ENCODE measurements at regions not wholly inside any gene's neighbourhood (a gene's known extent, or its start where the extent isn't known, plus 50 kb on each side); places are given as distances from the start of the nearest gene placed in this dataset.

DNA sequence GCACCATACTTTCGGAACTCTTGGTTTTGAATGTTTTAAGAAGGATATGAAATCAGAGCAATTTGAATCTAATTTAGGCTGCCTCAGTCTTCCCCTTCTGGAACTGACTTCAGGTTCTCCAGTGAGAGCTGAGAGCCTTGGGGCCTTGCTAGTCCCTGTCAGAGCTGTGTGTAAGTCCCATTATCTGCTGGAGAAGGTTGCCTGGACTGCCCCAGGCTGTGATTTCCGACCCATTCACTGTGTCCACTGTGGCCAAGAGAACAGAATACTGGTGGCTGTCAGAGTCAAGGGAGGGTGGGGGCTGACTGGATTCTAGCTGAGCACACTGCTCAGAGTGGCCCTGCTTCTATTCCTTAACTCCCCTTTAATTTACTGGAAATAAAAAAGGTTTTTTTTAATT is 278.0 kb downstream of the KCNS3 start:
- TF ChIP-seq POLR2A (IDR thresholded peaks at IDR 0.05): no peak
- TF ChIP-seq, protein P1, sequence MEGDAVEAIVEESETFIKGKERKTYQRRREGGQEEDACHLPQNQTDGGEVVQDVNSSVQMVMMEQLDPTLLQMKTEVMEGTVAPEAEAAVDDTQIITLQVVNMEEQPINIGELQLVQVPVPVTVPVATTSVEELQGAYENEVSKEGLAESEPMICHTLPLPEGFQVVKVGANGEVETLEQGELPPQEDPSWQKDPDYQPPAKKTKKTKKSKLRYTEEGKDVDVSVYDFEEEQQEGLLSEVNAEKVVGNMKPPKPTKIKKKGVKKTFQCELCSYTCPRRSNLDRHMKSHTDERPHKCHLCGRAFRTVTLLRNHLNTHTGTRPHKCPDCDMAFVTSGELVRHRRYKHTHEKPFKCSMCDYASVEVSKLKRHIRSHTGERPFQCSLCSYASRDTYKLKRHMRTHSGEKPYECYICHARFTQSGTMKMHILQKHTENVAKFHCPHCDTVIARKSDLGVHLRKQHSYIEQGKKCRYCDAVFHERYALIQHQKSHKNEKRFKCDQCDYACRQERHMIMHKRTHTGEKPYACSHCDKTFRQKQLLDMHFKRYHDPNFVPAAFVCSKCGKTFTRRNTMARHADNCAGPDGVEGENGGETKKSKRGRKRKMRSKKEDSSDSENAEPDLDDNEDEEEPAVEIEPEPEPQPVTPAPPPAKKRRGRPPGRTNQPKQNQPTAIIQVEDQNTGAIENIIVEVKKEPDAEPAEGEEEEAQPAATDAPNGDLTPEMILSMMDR (IDR thresholded peaks at IDR 0.05): no peak
